ENCODE measurements at regions not wholly inside any gene's neighbourhood (a gene's known extent, or its start where the extent isn't known, plus 50 kb on each side); places are given as distances from the start of the nearest gene placed in this dataset.

GRCh38 chr3:28590216-28590615 lies 241.6 kb upstream of the AZI2 start:
- Histone ChIP-seq H3K36me3 (no peaks in the 10 kb centered on the region), H3K27me3 (no peaks in the 10 kb centered on the region), H3K4me3 (no peak overlapping the region), H3K4me1 (no peaks in the 10 kb centered on the region), H3K9me3 (no peaks in the 10 kb centered on the region), H3K27ac (no peak overlapping the region)
- ATAC-seq (ENCODE audit: low FRiP score in 2 of 2) (no peak), DNase-seq (no peak)
- WGBS, 2 donors = 70 to 83% methylated on average over 2 of the region's 2 CpGs
- no peak for TF ChIP-seq EP300 (IDR thresholded peaks at IDR 0.05)
- TF ChIP-seq POLR2AphosphoS5 (IDR thresholded peaks at IDR 0.05) = no peak
- no peak for TF ChIP-seq POLR2A (IDR thresholded peaks at IDR 0.05)
- TF ChIP-seq CTCF (IDR thresholded peaks at IDR 0.05) = no peak

GRCh38 chr3:28590860-28591259 lies 242.2 kb upstream of the AZI2 start:
- ATAC-seq (ENCODE audit: low FRiP score in 2 of 2) = no peak
- no peaks in the 10 kb centered on the region for H3K36me3 ChIP-seq
- TF ChIP-seq CTCF (IDR thresholded peaks at IDR 0.05) = no peak
- TF ChIP-seq EP300 (IDR thresholded peaks at IDR 0.05) = no peak
- no peak for TF ChIP-seq POLR2A (IDR thresholded peaks at IDR 0.05)
- no peak for TF ChIP-seq POLR2AphosphoS5 (IDR thresholded peaks at IDR 0.05)

GRCh38 chr3:28595372-28595771 lies 246.7 kb upstream of the AZI2 start:
- DNase-seq (no peak), ATAC-seq (ENCODE audit: low FRiP score in 2 of 2) (no peak)
- no peak overlapping the region for H3K4me3 ChIP-seq
- no peak for TF ChIP-seq POLR2A (IDR thresholded peaks at IDR 0.05)
- no peak for TF ChIP-seq POLR2AphosphoS5 (IDR thresholded peaks at IDR 0.05)
- no peak for TF ChIP-seq EP300 (IDR thresholded peaks at IDR 0.05)
- no peak for TF ChIP-seq CTCF (IDR thresholded peaks at IDR 0.05)
- 89 to 96% methylated on average over 4 of the region's 4 CpGs for WGBS, 2 donors
- H3K4me1 ChIP-seq = no peaks in the 10 kb centered on the region
- H3K9me3 ChIP-seq = no peaks in the 10 kb centered on the region
- H3K36me3 ChIP-seq = no peaks in the 10 kb centered on the region
- no peaks in the 10 kb centered on the region for H3K27me3 ChIP-seq
- H3K27ac ChIP-seq = no peak overlapping the region

More at GRCh38 chr3:28590860-28591259, 242.2 kb upstream of the AZI2 start:
- Histone ChIP-seq H3K9me3 (no peaks in the 10 kb centered on the region), H3K27ac (no peak overlapping the region), H3K27me3 (no peaks in the 10 kb centered on the region), H3K4me1 (no peaks in the 10 kb centered on the region), H3K4me3 (no peak overlapping the region)
- 57 to 74% methylated on average over 3 of the region's 3 CpGs for WGBS, 2 donors
- DNase-seq = no peak

- 89 to 90% methylated on average over 6 of the region's 6 CpGs for WGBS, 2 donors
- Histone ChIP-seq H3K4me3 (no peak overlapping the region), H3K27me3 (no peaks in the 10 kb centered on the region), H3K27ac (no peak overlapping the region), H3K9me3 (no peaks in the 10 kb centered on the region), H3K4me1 (no peaks in the 10 kb centered on the region), H3K36me3 (no peaks in the 10 kb centered on the region)
- ATAC-seq (ENCODE audit: low FRiP score in 2 of 2) = no peak
- no peak for TF ChIP-seq POLR2A (IDR thresholded peaks at IDR 0.05)
- TF ChIP-seq POLR2AphosphoS5 (IDR thresholded peaks at IDR 0.05) = no peak
- no peak for DNase-seq
Measured at GRCh38 chr3:28597452-28597851, 248.8 kb upstream of the AZI2 start.

- no peaks in the 10 kb centered on the region for H3K9me3 ChIP-seq
- H3K27me3 ChIP-seq = no peaks in the 10 kb centered on the region
- no peaks in the 10 kb centered on the region for H3K4me1 ChIP-seq
- H3K36me3 ChIP-seq = no peaks in the 10 kb centered on the region
- H3K27ac ChIP-seq = no peak overlapping the region
- H3K4me3 ChIP-seq = no peak overlapping the region
- DNase-seq = no peak
- no peak for TF ChIP-seq CTCF (IDR thresholded peaks at IDR 0.05)
- TF ChIP-seq EP300 (IDR thresholded peaks at IDR 0.05) = no peak
- TF ChIP-seq POLR2AphosphoS5 (IDR thresholded peaks at IDR 0.05) = no peak
- no peak for TF ChIP-seq POLR2A (IDR thresholded peaks at IDR 0.05)
- ATAC-seq (ENCODE audit: low FRiP score in 2 of 2) = no peak
- 84 to 94% methylated on average over 4 of the region's 4 CpGs for WGBS, 2 donors
Measured at GRCh38 chr3:28598165-28598564, 249.5 kb upstream of the AZI2 start.

Measured in upper lobe of left lung (tissue), 6 donors.